Kidney (tissue), 13 donors: ENCODE measurements at regions not wholly inside any gene's neighbourhood (a gene's known extent, or its start where the extent isn't known, plus 50 kb on each side); places are given as distances from the start of the nearest gene placed in this dataset.

ENCODE experiments used
- DNase-seq, 5 donors: peaks; one replicate each; pipeline ENCODE4 v3.0.0-alpha.2; 2013 to 2020
- FAIRE-seq: peaks from 2 replicates; lab custom pipeline; 2012; peaks lifted over from hg19 to GRCh38; lab: Jason Lieb, UNC
- H3K27ac ChIP-seq, 2 donors: one replicate each; pipeline ENCODE4 v1.7.0; 2013; ENCODE audit warnings: low read depth in 2 of 2, low read length in 2 of 2, inconsistent platforms in 1 of 2
- H3K27me3 ChIP-seq: one replicate; pipeline ENCODE4 v1.7.1; 2013; ENCODE audit warnings: low read length, inconsistent platforms; ENCODE audit not compliant: control insufficient read depth, insufficient read depth
- H3K36me3 ChIP-seq, 3 donors: one replicate each; pipeline versions ENCODE4 v1.7.0 to v1.7.1; 2013; ENCODE audit warnings: low read length in 3 of 3, control low read depth in 1 of 3, inconsistent platforms in 1 of 3; ENCODE audit not compliant: insufficient read depth in 3 of 3, control insufficient read depth in 2 of 3
- H3K4me1 ChIP-seq, 3 donors: one replicate each; pipeline versions ENCODE4 v1.7.0 to v1.7.1; 2013; ENCODE audit warnings: low read length in 3 of 3, inconsistent platforms in 1 of 3, low read depth in 1 of 3; ENCODE audit not compliant: control insufficient read depth in 2 of 3, insufficient read depth in 2 of 3
- H3K4me3 ChIP-seq, 3 donors: one replicate each; pipeline versions ENCODE4 v1.7.0 to v1.8.1; 2013; ENCODE audit warnings: low read length in 3 of 3, control low read depth in 1 of 3, inconsistent platforms in 1 of 3
- H3K9ac ChIP-seq, 3 donors: one replicate each; pipeline versions ENCODE4 v1.7.0 to v1.7.1; 2013; ENCODE audit warnings: low read length in 3 of 3, control low read depth in 1 of 3, inconsistent platforms in 1 of 3
- H3K9me3 ChIP-seq, 3 donors: one replicate each; pipeline versions ENCODE4 v1.7.0 to v1.7.1; 2013; ENCODE audit warnings: low read length in 3 of 3, control low read depth in 1 of 3, inconsistent platforms in 1 of 3; ENCODE audit not compliant: control insufficient read depth in 2 of 3, insufficient read depth in 1 of 3
- CTCF ChIP-seq: IDR thresholded peaks from 3 replicates; pipeline ENCODE4 v1.5.1; 2012; ENCODE audit warnings: mild to moderate bottlenecking, moderate library complexity, borderline replicate concordance; ENCODE audit not compliant: insufficient read depth; ENCODE audit errors: extremely low read depth
- intact Hi-C: fragments of 100-400 bp; cut with DNase I; formaldehyde crosslinking; loops from one replicate; pipeline ENCODE4 v1.11.1; 2022
- donor health status: control.
- donor health status: control.
- donor health status: control.
- donor health status: control.
- donor health status: control.
- donor health status: DM: yes; HTN: yes; CAD: no.
- donor health status: Normal renal cell carcinoma (clear cell type).

GRCh38 chr14:26216786-26217185 is 381.0 kb downstream of the NOVA1 start:
- no peak overlapping the region for H3K4me3 ChIP-seq
- no peaks in the 10 kb centered on the region for H3K4me1 ChIP-seq
- H3K36me3 ChIP-seq, result no peaks in the 10 kb centered on the region
- intact Hi-C loops, result no loop called here
- H3K9me3 ChIP-seq, result no peaks in the 10 kb centered on the region
- TF ChIP-seq CTCF, result no peak
- no peak overlapping the region for H3K9ac ChIP-seq
- FAIRE-seq, result no peak
- H3K27me3 ChIP-seq, result no peaks in the 10 kb centered on the region
- no peak for DNase-seq
- no peak overlapping the region for H3K27ac ChIP-seq

GRCh38 chr14:26213846-26214575 is 383.8 kb downstream of the NOVA1 start:
- Histone ChIP-seq H3K4me1 (no peaks in the 10 kb centered on the region), H3K9me3 (no peaks in the 10 kb centered on the region), H3K4me3 (no peak overlapping the region), H3K36me3 (no peaks in the 10 kb centered on the region), H3K27ac (no peak overlapping the region), H3K9ac (no peak overlapping the region), H3K27me3 (no peaks in the 10 kb centered on the region)
- no peak for FAIRE-seq
- intact Hi-C loops, result no loop called here
- TF ChIP-seq CTCF, result no peak
- DNase-seq, result no peak

- no peaks in the 10 kb centered on the region for H3K9me3 ChIP-seq
- no peak for FAIRE-seq
- no peaks in the 10 kb centered on the region for H3K27me3 ChIP-seq
- intact Hi-C loops, result no loop called here
- no peak for DNase-seq
- no peak overlapping the region for H3K4me3 ChIP-seq
- no peaks in the 10 kb centered on the region for H3K36me3 ChIP-seq
- no peak overlapping the region for H3K9ac ChIP-seq
- no peak overlapping the region for H3K27ac ChIP-seq
- no peak for TF ChIP-seq CTCF
- H3K4me1 ChIP-seq, result no peaks in the 10 kb centered on the region
Observed at GRCh38 chr14:26209699-26210098, 388.1 kb downstream of the NOVA1 start.

- H3K27ac ChIP-seq, result no peak overlapping the region
- no peak overlapping the region for H3K4me3 ChIP-seq
- no peak for TF ChIP-seq CTCF
- no peak for FAIRE-seq
- no peaks in the 10 kb centered on the region for H3K9me3 ChIP-seq
- peak in 1 of 5 donors; percentile 12 for DNase-seq
- no peak overlapping the region for H3K9ac ChIP-seq
- intact Hi-C loops, result no loop called here
- H3K36me3 ChIP-seq, result no peaks in the 10 kb centered on the region
- no peaks in the 10 kb centered on the region for H3K27me3 ChIP-seq
- no peaks in the 10 kb centered on the region for H3K4me1 ChIP-seq
Observed at GRCh38 chr14:26206640-26207039, 391.2 kb downstream of the NOVA1 start.
